HEK293 (cell line): ENCODE measurements at regions not wholly inside any gene's neighbourhood (a gene's known extent, or its start where the extent isn't known, plus 50 kb on each side); places are given as distances from the start of the nearest gene placed in this dataset.

Experiments
- CTCF ChIA-PET: fragments of 350-600 bp; formaldehyde crosslinking; extraction: SDS; loops from one replicate; lab custom pipeline; 2021; ENCODE audit warnings: antibody characterized with exemption; lab: Yijun Ruan, JAX
- POLR2A ChIA-PET: fragments of 300-600 bp; formaldehyde crosslinking; extraction: SDS; loops from one replicate; lab custom pipeline; 2020; ENCODE audit warnings: antibody characterized with exemption, inconsistent platforms; lab: Yijun Ruan, JAX
- H3K27ac ChIP-seq: fragments of 200-500 bp; sonication (Bioruptor generic); 2 replicates; pipeline ENCODE4 v1.5.1; 2014; ENCODE audit warnings: low read depth, low read length, control low read depth, inconsistent platforms; ENCODE audit errors: extremely low read depth
- H3K36me3 ChIP-seq, 2 experiments: fragments of 200-500 bp in 1 of 2; sonication (Bioruptor generic) in 1 of 2; 1 replicate in 1 of 2; 2 replicates in 1 of 2; pipeline ENCODE4 v1.5.1; 2014 to 2017; ENCODE audit warnings: inconsistent platforms in 2 of 2, low read length in 2 of 2; ENCODE audit not compliant: control insufficient read depth in 2 of 2, insufficient read depth in 1 of 2
- H3K4me1 ChIP-seq: fragments of 200-500 bp; sonication (Bioruptor generic); 2 replicates; pipeline ENCODE4 v1.5.1; 2014; ENCODE audit warnings: mild to moderate bottlenecking, low read length, inconsistent platforms; ENCODE audit not compliant: control insufficient read depth, insufficient read depth
- H3K4me3 ChIP-seq: 2 replicates; pipeline ENCODE4 v1.5.1; 2011; ENCODE audit warnings: low read depth, mild to moderate bottlenecking, control low read depth, low read length, moderate library complexity
- H3K9me3 ChIP-seq: fragments of 200-500 bp; sonication (Bioruptor generic); 2 replicates; pipeline ENCODE4 v1.5.1; 2014; ENCODE audit warnings: low read depth, low read length, inconsistent platforms; ENCODE audit not compliant: control insufficient read depth, insufficient read depth
- HIC1 ChIP-seq: fragments of 450-650 bp; formaldehyde crosslinking; IDR thresholded peaks from 2 replicates; pipeline ENCODE4 v1.5.1; 2016; ENCODE audit warnings: missing biosample characterization, missing genetic modification characterization
- INSM2 ChIP-seq: fragments of 450-650 bp; formaldehyde crosslinking; IDR thresholded peaks from 2 replicates; pipeline ENCODE4 v1.5.1; 2016; ENCODE audit warnings: missing biosample characterization, missing genetic modification characterization
- KLF16 ChIP-seq: fragments of 450-650 bp; formaldehyde crosslinking; IDR thresholded peaks from 2 replicates; pipeline ENCODE4 v1.5.1; 2017; ENCODE audit warnings: missing biosample characterization, missing genetic modification characterization
- SP3 ChIP-seq: fragments of 450-650 bp; formaldehyde crosslinking; IDR thresholded peaks from 2 replicates; pipeline ENCODE4 v1.5.1; 2016; ENCODE audit warnings: missing biosample characterization, missing genetic modification characterization
- WT1 ChIP-seq: fragments of 450-650 bp; formaldehyde crosslinking; IDR thresholded peaks from 2 replicates; pipeline ENCODE4 v1.5.1; 2016; ENCODE audit warnings: missing biosample characterization, missing genetic modification characterization
- ZBTB10 ChIP-seq: fragments of 450-650 bp; formaldehyde crosslinking; IDR thresholded peaks from 2 replicates; pipeline ENCODE4 v1.5.1; 2016; ENCODE audit warnings: missing biosample characterization, missing genetic modification characterization
- ZBTB20 ChIP-seq: fragments of 450-650 bp; formaldehyde crosslinking; IDR thresholded peaks from 2 replicates; pipeline ENCODE4 v1.5.1; 2016; ENCODE audit warnings: missing biosample characterization, missing genetic modification characterization
- ZFP41 ChIP-seq: fragments of 450-650 bp; formaldehyde crosslinking; IDR thresholded peaks from 2 replicates; pipeline ENCODE4 v1.5.1; 2016; ENCODE audit warnings: missing biosample characterization, missing genetic modification characterization, borderline replicate concordance
- ZNF335 ChIP-seq: fragments of 450-650 bp; formaldehyde crosslinking; conservative IDR thresholded peaks from 2 replicates; pipeline ENCODE4 v1.5.1; 2016; ENCODE audit warnings: missing biosample characterization, missing genetic modification characterization
- ZNF341 ChIP-seq: fragments of 450-650 bp; formaldehyde crosslinking; IDR thresholded peaks from 2 replicates; pipeline ENCODE4; 2016; ENCODE audit warnings: low read depth, missing biosample characterization, missing genetic modification characterization
- ZNF426 ChIP-seq: fragments of 450-650 bp; formaldehyde crosslinking; IDR thresholded peaks from 2 replicates; pipeline ENCODE4 v1.5.1; 2017; ENCODE audit warnings: missing biosample characterization, missing genetic modification characterization, mild to moderate bottlenecking, inconsistent platforms, moderate library complexity
- ZNF449 ChIP-seq: fragments of 450-650 bp; formaldehyde crosslinking; IDR thresholded peaks from 2 replicates; pipeline ENCODE4 v1.5.1; 2017; ENCODE audit warnings: missing biosample characterization, mild to moderate bottlenecking, missing genetic modification characterization, moderate library complexity
- ZNF501 ChIP-seq: fragments of 450-650 bp; formaldehyde crosslinking; IDR thresholded peaks from 2 replicates; pipeline ENCODE4 v1.5.1; 2016; ENCODE audit warnings: missing biosample characterization, missing genetic modification characterization
- ZNF529 ChIP-seq: fragments of 450-650 bp; formaldehyde crosslinking; IDR thresholded peaks from 2 replicates; pipeline ENCODE4 v1.5.1; 2017; ENCODE audit warnings: missing genetic modification characterization, missing biosample characterization; ENCODE audit not compliant: insufficient replicate concordance
- ZNF580 ChIP-seq: fragments of 450-650 bp; formaldehyde crosslinking; IDR thresholded peaks from 2 replicates; pipeline ENCODE4 v1.5.1; 2016; ENCODE audit warnings: missing biosample characterization, missing genetic modification characterization
- ZNF621 ChIP-seq: fragments of 450-650 bp; formaldehyde crosslinking; IDR thresholded peaks from 2 replicates; pipeline ENCODE4 v1.5.1; 2017; ENCODE audit warnings: missing biosample characterization, missing genetic modification characterization
- ZNF701 ChIP-seq: fragments of 450-650 bp; formaldehyde crosslinking; IDR thresholded peaks from 2 replicates; pipeline ENCODE4 v1.5.1; 2016; ENCODE audit warnings: missing biosample characterization, missing genetic modification characterization
- ZSCAN4 ChIP-seq: fragments of 450-650 bp; formaldehyde crosslinking; IDR thresholded peaks from 2 replicates; pipeline ENCODE4 v1.5.1; 2017; ENCODE audit warnings: missing biosample characterization, missing genetic modification characterization

- no peak for TF ChIP-seq INSM2 (tag by site-specific recombination)
- no peak for TF ChIP-seq HIC1 (tag by site-specific recombination)
These were observed 100.9 kb upstream of the ARHGEF3 start (continued) for GRCh38 chr3:56902468-56903160.

GRCh38 chr3:56900801-56901200 is 99.1 kb upstream of the ARHGEF3 start:
- CTCF ChIA-PET, result no interaction called here
- POLR2A ChIA-PET, result no interaction called here
- H3K4me1 ChIP-seq, result no peaks in the 10 kb centered on the region
- no peak overlapping the region for H3K4me3 ChIP-seq
- no peaks in the 10 kb centered on the region for H3K36me3 ChIP-seq
- H3K27ac ChIP-seq, result no peak overlapping the region
- no peaks in the 10 kb centered on the region for H3K9me3 ChIP-seq
- TF ChIP-seq ZNF426 (tag by site-specific recombination) (no peak), ZNF335 (tag by site-specific recombination) (no peak), ZNF501 (no peak), ZSCAN4 (tag by site-specific recombination) (no peak), ZNF449 (tag by site-specific recombination) (no peak), WT1 (tag by site-specific recombination) (no peak), ZNF580 (tag by site-specific recombination) (no peak), ZNF701 (tag by site-specific recombination) (no peak), ZNF529 (tag by site-specific recombination) (no peak), SP3 (tag by site-specific recombination) (no peak), ZFP41 (tag by site-specific recombination) (no peak), KLF16 (tag by site-specific recombination) (no peak), ZNF621 (tag by site-specific recombination) (no peak), ZBTB10 (tag by site-specific recombination) (no peak), ZNF341 (tag by site-specific recombination) (no peak), ZBTB20 (tag by site-specific recombination) (no peak)
